GM04504 (cell line): ENCODE measurements at regions not wholly inside any gene's neighbourhood (a gene's known extent, or its start where the extent isn't known, plus 50 kb on each side); places are given as distances from the start of the nearest gene placed in this dataset.

Experiments
- DNase-seq: peaks from one replicate; pipeline ENCODE4 v3.0.0-alpha.2; 2012; ENCODE audit warnings: low read depth

- DNase-seq: no peak
Observed at GRCh38 chr2:106041150-106041549, 153.0 kb downstream of the UXS1 start.

GRCh38 chr2:106039634-106040315 is 154.3 kb downstream of the UXS1 start:
- no peak for DNase-seq

GRCh38 chr2:106038601-106039375 is 155.3 kb downstream of the UXS1 start:
- DNase-seq: no peak

- DNase-seq: no peak
Observed at GRCh38 chr2:106037932-106038331, 156.2 kb downstream of the UXS1 start.

GRCh38 chr2:106037262-106037661 is 156.8 kb downstream of the UXS1 start:
- no peak for DNase-seq

- no peak for DNase-seq
Observed at GRCh38 chr2:106034325-106034724, 159.8 kb downstream of the UXS1 start.

- no peak for DNase-seq
Observed at GRCh38 chr2:106032676-106033075, 161.4 kb downstream of the UXS1 start.

GRCh38 chr2:106030287-106031268 is 163.5 kb downstream of the UXS1 start:
- DNase-seq: peak; percentile 30

GRCh38 chr2:106028192-106028591 is 165.9 kb downstream of the UXS1 start:
- DNase-seq: no peak

- DNase-seq: no peak
Observed at GRCh38 chr2:106026271-106027190, 167.6 kb downstream of the UXS1 start.

- DNase-seq: no peak
Observed at GRCh38 chr2:106025796-106026195, 168.3 kb downstream of the UXS1 start.

GRCh38 chr2:106021662-106022028 is 172.5 kb downstream of the UXS1 start:
- no peak for DNase-seq

GRCh38 chr2:106020821-106021661 is 173.1 kb downstream of the UXS1 start:
- no peak for DNase-seq

GRCh38 chr2:106020032-106020431 is 174.1 kb downstream of the UXS1 start:
- no peak for DNase-seq

- no peak for DNase-seq
Observed at GRCh38 chr2:106018141-106018540, 176.0 kb downstream of the UXS1 start.

- no peak for DNase-seq
Observed at GRCh38 chr2:106012591-106013347, 181.3 kb downstream of the UXS1 start.

GRCh38 chr2:106012001-106012590 is 182.0 kb downstream of the UXS1 start:
- DNase-seq: no peak

- no peak for DNase-seq
Observed at GRCh38 chr2:106011380-106011779, 182.7 kb downstream of the UXS1 start.

- DNase-seq: no peak
Observed at GRCh38 chr2:106010818-106011355, 183.2 kb downstream of the UXS1 start.
